HUES6 (cell line): ENCODE measurements at regions not wholly inside any gene's neighbourhood (a gene's known extent, or its start where the extent isn't known, plus 50 kb on each side); places are given as distances from the start of the nearest gene placed in this dataset.

ENCODE experiments used
- H3K27ac ChIP-seq: 2 replicates; pipeline ENCODE4 v1.7.0; 2013; ENCODE audit warnings: low read depth, mild to moderate bottlenecking, low read length, inconsistent platforms
- H3K27me3 ChIP-seq: 2 replicates; pipeline ENCODE4 v1.6.1; 2013; ENCODE audit warnings: low read length; ENCODE audit not compliant: control insufficient read depth, insufficient read depth
- H3K36me3 ChIP-seq: 2 replicates; pipeline ENCODE4 v1.6.1; 2013; ENCODE audit warnings: low read length; ENCODE audit not compliant: control insufficient read depth, insufficient read depth
- H3K4me1 ChIP-seq: 2 replicates; pipeline ENCODE4 v1.6.1; 2013; ENCODE audit warnings: low read length; ENCODE audit not compliant: control insufficient read depth, insufficient read depth
- H3K4me3 ChIP-seq: 2 replicates; pipeline ENCODE4 v1.5.1; 2013; ENCODE audit warnings: low read depth, low read length
- H3K9ac ChIP-seq: one replicate; pipeline ENCODE4 v1.6.1; 2013; ENCODE audit warnings: mild to moderate bottlenecking, low read length
- H3K9me3 ChIP-seq: 2 replicates; pipeline ENCODE4 v1.6.1; 2013; ENCODE audit warnings: low read depth, low read length; ENCODE audit not compliant: control insufficient read depth, insufficient read depth

DNA sequence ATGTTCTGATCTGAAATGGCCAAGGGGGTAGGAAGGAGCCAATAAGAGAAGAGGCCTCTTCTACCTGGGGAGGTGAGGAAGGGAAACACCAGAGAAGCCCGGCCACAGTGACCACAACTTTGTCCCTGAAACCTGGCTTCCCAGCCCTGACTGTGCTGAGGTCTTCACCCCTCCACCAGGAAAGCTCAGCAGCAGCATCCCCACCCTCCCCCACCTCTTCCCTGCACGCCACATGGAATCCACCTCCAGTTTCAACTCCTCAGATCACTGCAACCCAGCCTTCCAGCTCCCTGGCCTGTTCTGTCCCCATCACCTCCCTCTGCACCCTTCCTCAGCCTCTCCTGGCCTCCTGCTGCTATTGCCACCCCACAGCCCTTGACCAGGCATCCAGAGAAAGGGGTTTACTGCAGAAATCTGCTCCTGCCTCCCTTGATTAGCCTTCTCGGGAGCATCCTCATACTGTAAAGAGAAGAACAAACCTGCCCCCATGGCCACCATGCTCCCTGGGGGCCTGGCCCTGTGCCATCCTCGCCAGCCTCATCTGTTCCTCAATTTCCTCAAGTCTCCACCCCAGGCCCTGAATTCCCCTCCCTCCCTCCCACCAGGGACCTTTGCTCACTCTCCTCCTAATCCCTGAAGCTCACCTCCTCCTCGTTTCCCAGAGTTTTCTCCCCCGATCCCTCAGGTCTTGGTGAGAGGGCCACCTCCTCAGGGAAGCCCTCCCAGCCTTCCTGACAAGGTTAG, 450.9 kb downstream of the MATN1 start:
- H3K27me3 ChIP-seq = peaks cover 5% of the 10 kb centered on the region; the same call in 1 of the 2 replicates

DNA sequence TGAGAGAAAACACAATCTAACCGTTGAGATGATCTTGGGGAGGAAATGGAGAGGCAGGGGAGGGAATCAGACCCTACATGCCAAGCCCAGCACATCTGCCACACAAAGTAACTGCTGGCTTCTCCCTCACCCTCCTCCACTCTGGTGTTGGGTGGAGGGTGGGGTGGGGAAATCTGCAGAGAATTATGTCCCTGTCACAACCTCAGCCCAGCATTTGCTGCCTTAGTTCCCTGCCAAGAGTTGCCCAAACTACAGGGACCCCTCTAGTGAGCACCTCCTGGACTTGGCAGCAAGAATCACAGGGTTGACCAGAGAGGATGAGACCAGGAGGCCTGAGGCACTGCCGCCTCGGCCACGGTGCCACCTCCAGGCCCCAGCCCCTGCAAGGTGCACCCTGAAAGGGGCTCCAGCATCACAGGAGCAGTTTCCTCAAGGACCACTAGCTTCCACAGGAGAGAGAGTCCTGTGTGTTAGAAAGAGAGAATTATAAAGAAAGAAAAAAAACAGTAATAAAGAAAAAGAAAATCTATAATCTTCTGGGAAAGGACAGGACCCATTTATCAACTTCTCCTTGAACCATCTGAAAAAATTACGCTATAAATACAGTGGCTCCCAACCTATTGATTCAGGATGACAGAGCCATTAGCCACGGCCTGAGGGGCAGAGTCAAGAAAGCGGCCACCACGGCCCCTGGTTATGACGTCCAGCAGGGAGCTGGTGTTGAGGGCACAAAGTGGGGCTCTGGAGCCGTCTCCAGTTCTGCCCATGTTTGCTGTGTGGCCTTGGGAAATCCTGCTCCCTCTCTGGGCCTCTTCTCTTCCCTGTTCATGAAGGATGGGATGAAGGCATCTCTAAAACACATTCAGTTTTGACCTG, 451.7 kb downstream of the MATN1 start:
- Histone ChIP-seq H3K27ac (no peak overlapping the region), H3K4me3 (no peak overlapping the region), H3K36me3 (no peaks in the 10 kb centered on the region), H3K9ac (no peak overlapping the region), H3K9me3 (no peaks in the 10 kb centered on the region; the same call in 1 of the 2 replicates), H3K27me3 (peaks cover 5% of the 10 kb centered on the region; the same call in 1 of the 2 replicates), H3K4me1 (no peaks in the 10 kb centered on the region; the same call in 1 of the 2 replicates)

More for the DNA sequence above, 450.9 kb downstream of the MATN1 start:
- Histone ChIP-seq H3K36me3 (no peaks in the 10 kb centered on the region), H3K4me1 (no peaks in the 10 kb centered on the region; the same call in 1 of the 2 replicates), H3K4me3 (no peak overlapping the region), H3K27ac (no peak overlapping the region), H3K9me3 (no peaks in the 10 kb centered on the region; the same call in 1 of the 2 replicates), H3K9ac (no peak overlapping the region)

- no peaks in the 10 kb centered on the region; the same call in 1 of the 2 replicates for H3K4me1 ChIP-seq
- H3K4me3 ChIP-seq = no peak overlapping the region
- H3K27ac ChIP-seq = no peak overlapping the region
- no peaks in the 10 kb centered on the region for H3K36me3 ChIP-seq
- no peaks in the 10 kb centered on the region; the same call in 1 of the 2 replicates for H3K9me3 ChIP-seq
- H3K9ac ChIP-seq = no peak overlapping the region
- H3K27me3 ChIP-seq = peaks cover 5% of the 10 kb centered on the region; the same call in 1 of the 2 replicates
Observed at GRCh38 chr1:30270461-30270860, 452.9 kb downstream of the MATN1 start.

DNA sequence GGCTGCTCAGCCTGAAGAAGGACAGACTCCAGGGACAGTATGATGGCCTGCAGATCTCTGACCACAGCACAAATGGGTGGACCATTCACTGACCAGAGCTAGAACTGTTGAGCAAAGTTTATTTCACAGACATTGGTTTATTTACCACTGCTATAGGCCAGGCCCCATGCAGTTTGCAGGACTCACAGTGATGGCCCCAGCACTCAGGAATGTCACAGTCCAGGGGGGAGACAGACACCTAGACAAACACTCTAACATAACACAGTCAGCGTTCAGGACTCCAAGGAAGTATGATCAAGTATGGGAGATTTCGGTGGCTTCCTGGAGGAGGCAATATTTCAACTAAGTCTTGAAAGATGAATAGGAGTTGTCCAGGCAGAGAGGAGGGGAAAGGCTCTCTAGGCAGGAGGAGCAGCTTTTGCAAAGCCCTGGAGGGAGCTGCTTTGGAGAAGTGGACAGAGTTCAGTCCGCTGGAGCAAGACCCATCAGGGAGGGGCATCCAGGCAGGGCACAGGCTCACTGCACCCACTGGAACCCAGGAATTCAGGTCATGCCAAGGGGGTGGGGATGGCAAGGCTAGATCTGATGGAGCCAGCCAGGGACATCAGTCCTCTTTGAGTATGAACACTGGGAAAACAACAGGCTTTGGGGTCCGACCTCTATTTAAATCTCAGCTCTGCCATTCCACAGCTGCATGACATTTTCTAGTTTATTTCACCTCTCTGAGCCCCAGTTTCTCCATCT, 454.3 kb downstream of the MATN1 start:
- Histone ChIP-seq H3K36me3 (no peaks in the 10 kb centered on the region), H3K4me3 (no peak overlapping the region), H3K27ac (no peak overlapping the region), H3K27me3 (peaks cover 5% of the 10 kb centered on the region; the same call in 1 of the 2 replicates), H3K9me3 (no peaks in the 10 kb centered on the region; the same call in 1 of the 2 replicates), H3K4me1 (no peaks in the 10 kb centered on the region; the same call in 1 of the 2 replicates), H3K9ac (no peak overlapping the region)

GRCh38 chr1:30267856-30268255, 455.5 kb downstream of the MATN1 start:
- Histone ChIP-seq H3K36me3 (no peaks in the 10 kb centered on the region), H3K9me3 (no peaks in the 10 kb centered on the region; the same call in 1 of the 2 replicates)

GRCh38 chr1:30267046-30267445, 456.3 kb downstream of the MATN1 start:
- no peaks in the 10 kb centered on the region for H3K4me1 ChIP-seq
- peaks cover 5% of the 10 kb centered on the region; the same call in 1 of the 2 replicates for H3K27me3 ChIP-seq
- no peaks in the 10 kb centered on the region; the same call in 1 of the 2 replicates for H3K9me3 ChIP-seq
- H3K9ac ChIP-seq = no peak overlapping the region
- no peak overlapping the region for H3K27ac ChIP-seq
- H3K36me3 ChIP-seq = no peaks in the 10 kb centered on the region
- no peak overlapping the region for H3K4me3 ChIP-seq

More at GRCh38 chr1:30267856-30268255, 455.5 kb downstream of the MATN1 start:
- Histone ChIP-seq H3K4me1 (no peaks in the 10 kb centered on the region), H3K27ac (no peak overlapping the region), H3K9ac (no peak overlapping the region), H3K27me3 (peaks cover 5% of the 10 kb centered on the region; the same call in 1 of the 2 replicates), H3K4me3 (no peak overlapping the region)

DNA sequence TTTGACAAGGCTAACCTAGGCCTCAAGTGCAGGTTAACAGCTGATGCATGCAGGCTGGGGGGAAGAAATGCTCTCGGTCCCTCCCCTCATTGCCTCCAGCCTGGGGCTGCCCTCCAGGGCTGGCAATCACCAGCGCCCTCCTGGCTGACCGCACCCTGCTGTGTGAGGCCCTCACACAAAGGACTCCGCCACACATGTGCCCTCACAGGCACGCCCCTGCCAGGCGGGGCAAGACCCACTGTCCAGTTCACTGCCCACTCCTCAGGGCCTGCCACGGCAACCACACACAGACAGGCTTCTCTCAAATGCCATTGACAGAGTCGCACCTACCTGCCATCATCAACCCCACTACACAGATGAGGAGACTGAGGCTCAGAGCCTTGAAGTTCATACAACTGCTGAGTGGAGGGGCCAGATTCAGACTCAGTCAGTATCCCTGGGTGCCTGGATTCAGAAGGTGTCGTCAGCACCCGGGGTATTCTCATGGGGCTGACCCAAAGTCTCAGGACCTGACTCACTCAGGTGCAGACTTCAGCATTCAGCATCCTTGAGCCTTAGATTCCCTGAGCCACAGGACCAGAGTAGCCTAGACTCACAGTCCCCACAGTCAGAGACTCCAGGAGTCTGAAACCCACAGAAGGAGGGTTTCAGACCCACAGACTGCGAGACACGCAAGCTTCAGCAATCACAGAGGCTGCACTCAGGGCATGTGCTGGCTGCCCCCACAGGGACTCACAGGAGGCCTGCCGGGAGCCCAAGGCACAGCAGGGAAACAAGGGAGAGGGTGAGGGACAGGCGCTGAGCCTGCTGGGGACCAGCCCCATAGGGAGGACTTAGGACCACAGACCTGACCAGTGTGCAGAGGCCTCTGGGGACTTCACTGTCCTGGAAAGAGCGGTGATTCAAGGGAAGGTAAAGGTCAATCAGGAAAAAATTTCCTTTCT, 458.0 kb downstream of the MATN1 start:
- no peak overlapping the region for H3K27ac ChIP-seq
- H3K4me3 ChIP-seq = no peak overlapping the region
- no peaks in the 10 kb centered on the region; the same call in 1 of the 2 replicates for H3K27me3 ChIP-seq
- no peak overlapping the region for H3K9ac ChIP-seq
- H3K36me3 ChIP-seq = no peaks in the 10 kb centered on the region
- no peaks in the 10 kb centered on the region for H3K4me1 ChIP-seq
- peaks cover 7% of the 10 kb centered on the region; the same call in 1 of the 2 replicates for H3K9me3 ChIP-seq

- Histone ChIP-seq H3K9me3 (peaks cover 7% of the 10 kb centered on the region; the same call in 1 of the 2 replicates), H3K27me3 (no peaks in the 10 kb centered on the region), H3K4me3 (no peak overlapping the region), H3K4me1 (no peaks in the 10 kb centered on the region; the same call in 1 of the 2 replicates), H3K27ac (no peak overlapping the region), H3K36me3 (no peaks in the 10 kb centered on the region), H3K9ac (no peak overlapping the region)
Observed at GRCh38 chr1:30264672-30265025, 458.7 kb downstream of the MATN1 start.

- no peak overlapping the region for H3K27ac ChIP-seq
- H3K9me3 ChIP-seq = peaks cover 7% of the 10 kb centered on the region; the same call in 1 of the 2 replicates
- no peaks in the 10 kb centered on the region for H3K27me3 ChIP-seq
- H3K36me3 ChIP-seq = no peaks in the 10 kb centered on the region
- H3K4me3 ChIP-seq = no peak overlapping the region
- H3K9ac ChIP-seq = no peak overlapping the region
- H3K4me1 ChIP-seq = peaks cover 6% of the 10 kb centered on the region
Observed at GRCh38 chr1:30263888-30264671, 459.3 kb downstream of the MATN1 start.
